Thyroid gland (tissue), 4 donors: ENCODE measurements at regions not wholly inside any gene's neighbourhood (a gene's known extent, or its start where the extent isn't known, plus 50 kb on each side); places are given as distances from the start of the nearest gene placed in this dataset.

Source experiments
- CTCF ChIP-seq, 6 experiments: fragments of 200-600 bp in 3 of 6; fragments of 450-650 bp in 3 of 6; sonication (generic) in 3 of 6; IDR thresholded peaks; one replicate each; pipeline ENCODE4 v1.5.1; 2016 to 2019; ENCODE audit warnings: antibody characterized with exemption in 6 of 6, mild to moderate bottlenecking in 2 of 6, inconsistent platforms in 1 of 6, moderate library complexity in 1 of 6
- POLR2A ChIP-seq, 2 donors: fragments of 450-650 bp; IDR thresholded peaks; one replicate each; pipeline ENCODE4 v1.6.1; 2017; ENCODE audit warnings: antibody characterized with exemption in 2 of 2, mild to moderate bottlenecking in 2 of 2, moderate library complexity in 1 of 2

- TF ChIP-seq POLR2A (IDR thresholded peaks at IDR 0.05) (no peak), CTCF (IDR thresholded peaks at IDR 0.05) (no peak)
Observed at GRCh38 chr12:127431177-127431576, 835.8 kb upstream of the TMEM132C start.
